GM10266 (cell line): ENCODE measurements at regions not wholly inside any gene's neighbourhood (a gene's known extent, or its start where the extent isn't known, plus 50 kb on each side); places are given as distances from the start of the nearest gene placed in this dataset.

Experiments used
- DNase-seq: peaks from one replicate; pipeline ENCODE4 v3.0.0; 2012; ENCODE audit errors: extremely low spot score
- CTCF ChIP-seq: IDR thresholded peaks from 2 replicates; pipeline ENCODE4 v1.5.1; 2012; ENCODE audit warnings: mild to moderate bottlenecking, low read depth; ENCODE audit not compliant: control insufficient read depth, insufficient read depth; ENCODE audit errors: missing control alignments

GRCh38 chr5:68593211-68593671 lies 377.7 kb downstream of the PIK3R1 start:
- no peak for DNase-seq
- no peak for TF ChIP-seq CTCF

- no peak for TF ChIP-seq CTCF
- no peak for DNase-seq
Measured at GRCh38 chr5:68612972-68613371, 397.4 kb downstream of the PIK3R1 start.

GRCh38 chr5:68618501-68618900 lies 402.9 kb downstream of the PIK3R1 start:
- no peak for DNase-seq
- no peak for TF ChIP-seq CTCF

GRCh38 chr5:68627001-68627400 lies 411.4 kb downstream of the PIK3R1 start:
- TF ChIP-seq CTCF, result no peak

GRCh38 chr5:68628082-68628814 lies 412.7 kb downstream of the PIK3R1 start:
- no peak for TF ChIP-seq CTCF

More at GRCh38 chr5:68627001-68627400, 411.4 kb downstream of the PIK3R1 start:
- no peak for DNase-seq

GRCh38 chr5:68630354-68630753 lies 414.8 kb downstream of the PIK3R1 start:
- no peak for TF ChIP-seq CTCF

More at GRCh38 chr5:68628082-68628814, 412.7 kb downstream of the PIK3R1 start:
- no peak for DNase-seq

GRCh38 chr5:68631884-68632283 lies 416.3 kb downstream of the PIK3R1 start:
- no peak for DNase-seq
- TF ChIP-seq CTCF, result no peak

More at GRCh38 chr5:68630354-68630753, 414.8 kb downstream of the PIK3R1 start:
- no peak for DNase-seq
